Activated CD4-positive, alpha-beta T cell treated with anti-CD3 and anti-CD28 coated beads, Interleukin-2, amount 50 U/mL, for 16 hours (primary cell): ENCODE measurements at regions not wholly inside any gene's neighbourhood (a gene's known extent, or its start where the extent isn't known, plus 50 kb on each side); places are given as distances from the start of the nearest gene placed in this dataset.
"Not testable (repeated sequence)": the region's sequence is repeated elsewhere in the genome, so short reads cannot be mapped to it uniquely, and the experiment has no call there.

Source experiments
- DNase-seq: peaks from one replicate; pipeline ENCODE4 v3.0.0-alpha.2; 2020

GRCh38 chr14:62436261-62436660 lies 609.0 kb downstream of the KCNH5 start:
- DNase-seq = no peak

- DNase-seq = no peak
Observed at GRCh38 chr14:62439210-62439609, 606.0 kb downstream of the KCNH5 start.

- no peak for DNase-seq
Observed at GRCh38 chr14:62443796-62444195, 601.5 kb downstream of the KCNH5 start.

GRCh38 chr14:62445570-62445969 lies 599.7 kb downstream of the KCNH5 start:
- DNase-seq = no peak

GRCh38 chr14:62451221-62451620 lies 594.0 kb downstream of the KCNH5 start:
- DNase-seq = no peak

- no peak for DNase-seq
Observed at GRCh38 chr14:62453226-62453625, 592.0 kb downstream of the KCNH5 start.

- no peak for DNase-seq
Observed at GRCh38 chr14:62455446-62455845, 589.8 kb downstream of the KCNH5 start.

GRCh38 chr14:62462988-62463387 lies 582.3 kb downstream of the KCNH5 start:
- no peak for DNase-seq

GRCh38 chr14:62468946-62469345 lies 576.3 kb downstream of the KCNH5 start:
- no peak for DNase-seq

GRCh38 chr14:62470935-62471334 lies 574.3 kb downstream of the KCNH5 start:
- no peak for DNase-seq

GRCh38 chr14:62491146-62491545 lies 554.1 kb downstream of the KCNH5 start:
- no peak for DNase-seq

- DNase-seq = no peak
Observed at GRCh38 chr14:62497708-62498107, 547.5 kb downstream of the KCNH5 start.

- no peak for DNase-seq
Observed at GRCh38 chr14:62501021-62501750, 544.1 kb downstream of the KCNH5 start.

GRCh38 chr14:62505045-62505444 lies 540.2 kb downstream of the KCNH5 start:
- DNase-seq = no peak

- not testable (repeated sequence) for DNase-seq
Observed at GRCh38 chr14:62521309-62521708, 523.9 kb downstream of the KCNH5 start.

GRCh38 chr14:62528296-62528695 lies 517.0 kb downstream of the KCNH5 start:
- DNase-seq = no peak

GRCh38 chr14:62532181-62532580 lies 513.1 kb downstream of the KCNH5 start:
- DNase-seq = no peak

- no peak for DNase-seq
Observed at GRCh38 chr14:62546862-62547474, 498.3 kb downstream of the KCNH5 start.

- DNase-seq = no peak
Observed at GRCh38 chr14:62557416-62557815, 487.8 kb downstream of the KCNH5 start.

- no peak for DNase-seq
Observed at GRCh38 chr14:62558451-62558850, 486.8 kb downstream of the KCNH5 start.

- no peak for DNase-seq
Observed at GRCh38 chr14:62585247-62585646, 460.0 kb downstream of the KCNH5 start.

GRCh38 chr14:62592877-62593276 lies 452.4 kb downstream of the KCNH5 start:
- DNase-seq = no peak

- no peak for DNase-seq
Observed at GRCh38 chr14:62597143-62597542, 448.1 kb downstream of the KCNH5 start.

GRCh38 chr14:62599616-62600385 lies 445.5 kb downstream of the KCNH5 start:
- DNase-seq = no peak
